ENCODE measurements at regions not wholly inside any gene's neighbourhood (a gene's known extent, or its start where the extent isn't known, plus 50 kb on each side); places are given as distances from the start of the nearest gene placed in this dataset.

- Mint-ChIP-seq H3K27me3 (ENCODE audit: low read depth) (no peaks in the 10 kb centered on the region), H3K4me1 (peaks cover 10% of the 10 kb centered on the region), H3K9me3 (no peaks in the 10 kb centered on the region), H3K36me3 (no peaks in the 10 kb centered on the region), H3K4me3 (no peak overlapping the region), H3K27ac (no peak overlapping the region)
- no peak for DNase-seq (ENCODE audit: low spot score in 2 of 2, unreplicated experiment in 2 of 2)
- TF ChIP-seq CTCF (IDR thresholded peaks at IDR 0.05; ENCODE audit: unreplicated experiment), result no peak
Observed at GRCh38 chr7:20554072-20554471, 61.4 kb upstream of the ABCB5 start.

GRCh38 chr7:20556091-20556490 is 59.4 kb upstream of the ABCB5 start:
- Mint-ChIP-seq H3K27ac (no peak overlapping the region), H3K9me3 (no peaks in the 10 kb centered on the region), H3K27me3 (ENCODE audit: low read depth) (no peaks in the 10 kb centered on the region), H3K4me3 (no peak overlapping the region), H3K36me3 (no peaks in the 10 kb centered on the region), H3K4me1 (peaks cover 12% of the 10 kb centered on the region)
- no peak for DNase-seq (ENCODE audit: low spot score in 2 of 2, unreplicated experiment in 2 of 2)
- TF ChIP-seq CTCF (IDR thresholded peaks at IDR 0.05; ENCODE audit: unreplicated experiment), result no peak

- Mint-ChIP-seq H3K4me1 (peaks cover 14% of the 10 kb centered on the region), H3K9me3 (peaks cover 3% of the 10 kb centered on the region), H3K27me3 (ENCODE audit: low read depth) (no peaks in the 10 kb centered on the region), H3K36me3 (no peaks in the 10 kb centered on the region), H3K27ac (no peak overlapping the region), H3K4me3 (no peak overlapping the region)
- no peak for TF ChIP-seq CTCF (IDR thresholded peaks at IDR 0.05; ENCODE audit: unreplicated experiment)
- no peak for DNase-seq (ENCODE audit: low spot score in 2 of 2, unreplicated experiment in 2 of 2)
Observed at GRCh38 chr7:20557116-20557515, 58.4 kb upstream of the ABCB5 start.

GRCh38 chr7:20558963-20559716 is 56.3 kb upstream of the ABCB5 start:
- Mint-ChIP-seq H3K4me3 (no peak overlapping the region), H3K27me3 (ENCODE audit: low read depth) (no peaks in the 10 kb centered on the region), H3K27ac (no peak overlapping the region), H3K36me3 (no peaks in the 10 kb centered on the region), H3K9me3 (peaks cover 7% of the 10 kb centered on the region), H3K4me1 (peaks cover 11% of the 10 kb centered on the region)
- no peak for DNase-seq (ENCODE audit: low spot score in 2 of 2, unreplicated experiment in 2 of 2)
- no peak for TF ChIP-seq CTCF (IDR thresholded peaks at IDR 0.05; ENCODE audit: unreplicated experiment)

- TF ChIP-seq CTCF (IDR thresholded peaks at IDR 0.05; ENCODE audit: unreplicated experiment), result no peak
- Mint-ChIP-seq H3K36me3 (no peaks in the 10 kb centered on the region), H3K4me3 (no peak overlapping the region), H3K27ac (no peak overlapping the region), H3K9me3 (peaks cover 8% of the 10 kb centered on the region), H3K27me3 (ENCODE audit: low read depth) (no peaks in the 10 kb centered on the region), H3K4me1 (peaks cover 11% of the 10 kb centered on the region)
- no peak for DNase-seq (ENCODE audit: low spot score in 2 of 2, unreplicated experiment in 2 of 2)
Observed at GRCh38 chr7:20559883-20560282, 55.6 kb upstream of the ABCB5 start.
